GM18519 (cell line): ENCODE measurements at regions not wholly inside any gene's neighbourhood (a gene's known extent, or its start where the extent isn't known, plus 50 kb on each side); places are given as distances from the start of the nearest gene placed in this dataset.

Source experiments
- ATAC-seq: cut with Tn5 transposase; IDR thresholded peaks from one replicate; pipeline ENCODE4 v1.9.1; 2021; ENCODE audit warnings: mild to moderate bottlenecking, moderate library complexity; ENCODE audit not compliant: unreplicated experiment, low FRiP score

- no peak for ATAC-seq
Measured at GRCh38 chr13:83365723-83366122, 516.6 kb downstream of the SLITRK1 start.

- no peak for ATAC-seq
Measured at GRCh38 chr13:83355041-83355440, 527.2 kb downstream of the SLITRK1 start.

- no peak for ATAC-seq
Measured at GRCh38 chr13:83352391-83352790, 529.9 kb downstream of the SLITRK1 start.

GRCh38 chr13:83350569-83350968 is 531.7 kb downstream of the SLITRK1 start:
- no peak for ATAC-seq

GRCh38 chr13:83344518-83344917 is 537.8 kb downstream of the SLITRK1 start:
- no peak for ATAC-seq

- ATAC-seq: no peak
Measured at GRCh38 chr13:83340170-83340569, 542.1 kb downstream of the SLITRK1 start.

- no peak for ATAC-seq
Measured at GRCh38 chr13:83333614-83334388, 548.5 kb downstream of the SLITRK1 start.

- no peak for ATAC-seq
Measured at GRCh38 chr13:83332751-83333150, 549.5 kb downstream of the SLITRK1 start.

GRCh38 chr13:83327091-83327490 is 555.2 kb downstream of the SLITRK1 start:
- no peak for ATAC-seq

- ATAC-seq: no peak
Measured at GRCh38 chr13:83325125-83325853, 557.0 kb downstream of the SLITRK1 start.

- ATAC-seq: no peak
Measured at GRCh38 chr13:83311886-83312577, 570.2 kb downstream of the SLITRK1 start.

GRCh38 chr13:83298617-83299016 is 583.7 kb downstream of the SLITRK1 start:
- ATAC-seq: no peak

GRCh38 chr13:83297586-83298290 is 584.5 kb downstream of the SLITRK1 start:
- no peak for ATAC-seq

GRCh38 chr13:83295686-83296085 is 586.6 kb downstream of the SLITRK1 start:
- ATAC-seq: no peak

- no peak for ATAC-seq
Measured at GRCh38 chr13:83286737-83287136, 595.5 kb downstream of the SLITRK1 start.

GRCh38 chr13:83281654-83282053 is 600.6 kb downstream of the SLITRK1 start:
- no peak for ATAC-seq

- no peak for ATAC-seq
Measured at GRCh38 chr13:83274679-83275078, 607.6 kb downstream of the SLITRK1 start.

GRCh38 chr13:83272652-83273240 is 609.5 kb downstream of the SLITRK1 start:
- no peak for ATAC-seq

- no peak for ATAC-seq
Measured at GRCh38 chr13:83272076-83272475, 610.2 kb downstream of the SLITRK1 start.

- ATAC-seq: no peak
Measured at GRCh38 chr13:83265279-83265678, 617.0 kb downstream of the SLITRK1 start.
